NAMALWA (cell line): ENCODE measurements at regions not wholly inside any gene's neighbourhood (a gene's known extent, or its start where the extent isn't known, plus 50 kb on each side); places are given as distances from the start of the nearest gene placed in this dataset.
A peak's percentile ranks its signal among the peaks of the same experiment; 100 is the strongest.
"Not testable (repeated sequence)": the region's sequence is repeated elsewhere in the genome, so short reads cannot be mapped to it uniquely, and the experiment has no call there.

Source experiments
- DNase-seq: peaks from one replicate; pipeline ENCODE4 v3.0.0-alpha.2; 2015; ENCODE audit warnings: low spot score

DNA sequence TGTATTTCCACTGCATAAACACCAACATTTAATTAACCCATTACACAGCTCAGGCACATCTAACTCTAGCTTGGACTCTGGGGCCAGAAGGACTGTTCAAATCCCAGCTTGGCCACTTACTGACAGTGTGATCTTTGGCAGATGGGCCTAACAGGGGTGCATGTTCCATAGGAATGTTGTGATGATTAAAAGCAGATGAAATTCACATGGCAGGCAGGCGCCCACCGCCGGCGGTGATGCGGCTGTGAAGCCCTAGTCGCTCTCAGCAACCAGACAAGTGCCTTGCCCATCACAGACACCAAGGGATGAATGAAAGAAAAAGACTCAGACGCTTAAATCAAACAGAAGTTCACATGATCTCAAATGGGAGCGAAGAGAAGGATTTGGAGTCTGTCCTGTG is 84.6 kb upstream of the WSB1 start:
- no peak for DNase-seq

DNA sequence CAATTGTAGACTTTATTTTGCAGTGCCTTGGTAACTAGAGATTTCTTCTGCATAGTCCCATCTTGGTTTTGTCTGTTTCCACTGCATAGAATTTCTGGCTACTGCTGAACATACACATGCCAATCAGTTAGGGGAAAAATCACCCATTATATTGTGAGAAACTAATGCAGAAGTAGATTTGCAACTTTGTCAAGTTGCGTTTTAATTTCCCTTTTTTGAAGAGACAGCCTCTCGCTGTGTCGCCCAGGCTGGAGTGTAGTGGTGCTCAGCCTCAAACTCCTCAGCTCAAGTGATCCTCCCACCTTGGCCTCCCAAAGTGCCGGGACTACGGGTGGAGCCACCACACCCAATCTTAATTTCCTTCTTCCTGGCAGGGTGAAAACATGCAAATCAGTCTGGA is 83.1 kb upstream of the WSB1 start:
- not testable (repeated sequence) for DNase-seq

DNA sequence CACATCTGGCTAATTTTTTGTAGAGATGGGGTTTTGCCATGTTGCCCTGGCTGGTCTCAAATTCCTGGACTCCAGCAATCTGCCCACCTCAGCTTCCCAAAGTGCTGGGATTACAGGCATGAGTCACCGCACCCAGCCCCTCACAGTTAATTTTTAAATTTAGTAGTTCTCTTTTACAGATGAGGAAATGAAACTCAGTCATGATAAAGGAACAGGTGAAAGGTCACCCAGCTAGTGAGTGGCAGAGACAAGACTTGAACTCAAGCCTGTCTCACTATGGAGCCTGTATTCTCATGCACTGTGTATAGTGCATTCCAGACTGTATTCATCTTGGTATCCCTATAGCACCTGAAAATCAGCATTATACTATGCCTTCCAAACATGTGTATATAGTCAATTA is 77.1 kb upstream of the WSB1 start:
- peak; percentile 53 for DNase-seq

DNA sequence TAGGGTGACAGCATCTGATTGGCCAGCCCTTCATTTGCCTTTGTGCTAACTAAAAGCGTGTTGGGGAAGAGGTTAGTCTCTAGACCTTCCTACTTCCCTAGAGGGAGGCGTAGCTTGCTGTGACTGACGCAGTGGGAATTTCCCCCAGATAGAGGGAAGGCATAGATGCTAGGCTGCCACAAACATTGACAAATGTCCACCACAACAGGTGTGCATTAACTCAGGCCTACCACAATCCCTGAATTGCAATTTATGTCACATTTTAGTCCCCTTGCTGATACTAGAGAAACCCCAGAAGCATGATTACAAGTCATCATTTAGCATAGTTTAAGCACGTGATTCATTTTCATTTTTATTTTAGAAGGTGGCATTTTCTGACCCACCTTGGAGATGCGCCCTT is 76.3 kb upstream of the WSB1 start:
- DNase-seq, result peak; percentile 72

DNA sequence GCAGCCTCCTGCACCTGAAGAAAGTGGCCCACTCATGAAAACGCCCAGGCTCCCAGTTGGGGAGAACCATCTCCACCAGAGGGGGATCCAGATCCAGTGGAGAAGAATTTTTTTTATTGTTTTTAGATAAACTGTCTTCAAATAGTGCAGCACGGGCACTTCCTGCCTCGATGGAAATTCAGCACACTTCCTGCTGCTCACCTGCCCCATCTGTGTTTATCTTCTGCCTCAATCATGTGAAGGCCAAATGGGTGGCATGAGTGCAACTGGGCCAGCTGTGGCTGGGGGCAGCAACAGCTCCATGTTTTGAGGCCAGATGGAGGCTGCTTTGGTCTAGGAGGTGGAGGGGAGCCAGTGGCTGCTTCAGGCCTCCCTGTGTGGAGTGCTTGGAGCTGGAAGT is 75.9 kb upstream of the WSB1 start:
- peak; percentile 26 for DNase-seq

DNA sequence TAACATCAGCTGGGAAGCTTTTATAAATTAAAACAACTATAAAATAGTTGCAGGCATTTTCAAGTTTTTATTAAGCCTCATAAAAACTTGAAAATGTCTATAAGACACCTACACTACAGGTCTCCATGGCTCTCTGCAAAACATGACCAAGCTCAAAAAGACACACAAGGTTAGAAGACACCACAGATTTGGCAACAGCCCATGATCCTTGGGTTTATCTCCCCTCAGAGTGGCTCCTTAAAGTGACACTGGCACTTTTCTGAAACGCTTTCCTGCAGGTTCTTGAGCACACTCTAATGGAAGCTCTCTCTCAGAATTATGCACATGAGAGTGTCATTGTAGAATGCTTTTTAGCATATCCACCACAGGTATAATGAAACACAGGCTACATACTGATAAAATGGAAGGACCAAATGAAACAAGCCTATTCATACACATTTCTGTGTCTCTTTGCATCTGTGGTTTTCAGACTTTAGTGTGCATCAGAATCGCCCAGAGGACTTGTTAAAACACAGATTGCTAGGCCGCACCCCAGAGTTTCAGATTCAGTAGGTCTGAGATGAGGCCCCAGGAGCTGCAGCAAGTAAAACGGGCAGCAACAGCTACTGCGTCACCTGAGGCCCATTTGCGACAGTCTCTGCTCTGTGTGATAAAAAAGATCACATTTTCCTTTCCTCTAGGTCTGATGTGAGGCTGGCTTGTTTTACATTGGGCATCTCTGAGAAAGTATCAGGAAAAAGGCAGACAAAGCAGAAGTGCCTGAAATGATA is 75.0 kb upstream of the WSB1 start:
- no peak for DNase-seq

DNA sequence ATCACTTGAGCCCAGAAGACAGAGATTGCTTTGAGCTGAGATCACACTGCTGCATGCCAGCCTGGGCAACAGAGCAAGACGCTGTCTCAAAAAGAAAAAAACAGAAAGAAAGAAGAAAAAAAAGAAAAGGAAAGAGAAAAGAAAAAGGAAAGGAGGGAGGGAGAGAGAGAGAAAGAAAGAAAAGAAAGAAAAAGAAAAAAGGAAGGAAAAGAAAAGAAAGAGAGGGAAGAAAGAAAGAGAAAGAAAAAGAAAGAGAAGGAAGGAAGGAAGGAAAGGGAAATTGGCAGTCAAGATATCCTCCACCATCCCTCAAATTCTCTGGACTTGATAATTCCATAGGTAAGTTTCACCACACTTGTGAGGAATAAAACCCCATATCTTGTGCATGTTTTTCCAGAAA is 71.4 kb upstream of the WSB1 start:
- DNase-seq, result no peak

DNA sequence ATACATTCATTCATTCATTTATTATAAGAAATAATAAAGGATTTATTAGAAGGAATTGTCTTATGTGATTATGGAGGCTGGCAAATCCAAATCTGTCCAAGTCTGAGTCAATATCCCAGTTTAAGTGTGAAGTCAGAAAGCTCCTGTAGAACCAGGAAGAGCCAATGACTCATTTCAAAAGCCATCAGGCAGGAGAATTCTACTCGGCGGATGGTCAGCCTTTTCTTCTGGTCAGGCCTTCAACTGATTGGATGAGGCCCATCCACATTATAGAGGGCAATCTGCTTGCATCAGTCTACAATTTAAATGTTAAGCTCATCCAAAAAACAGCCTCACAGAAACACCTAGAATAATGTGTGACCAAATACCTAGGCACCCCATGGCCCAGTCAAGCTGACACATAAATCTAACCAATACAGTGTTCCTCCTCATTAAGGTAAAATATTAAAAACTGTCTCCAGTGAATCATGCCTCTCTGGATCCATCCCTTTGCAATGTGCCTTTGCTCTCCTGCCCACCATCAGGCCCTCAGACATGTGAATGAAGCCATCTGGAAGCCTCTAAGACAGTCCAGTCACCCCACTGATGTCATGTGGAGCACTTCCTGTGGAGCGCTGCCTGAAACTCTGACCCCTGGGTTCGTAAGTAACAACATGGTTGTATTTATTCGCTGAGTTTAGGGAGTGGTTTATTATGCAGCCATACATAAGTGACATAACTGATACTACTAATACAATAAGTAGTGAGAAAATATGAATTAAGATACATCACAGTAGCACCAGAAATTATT is 69.2 kb upstream of the WSB1 start:
- no peak for DNase-seq

DNA sequence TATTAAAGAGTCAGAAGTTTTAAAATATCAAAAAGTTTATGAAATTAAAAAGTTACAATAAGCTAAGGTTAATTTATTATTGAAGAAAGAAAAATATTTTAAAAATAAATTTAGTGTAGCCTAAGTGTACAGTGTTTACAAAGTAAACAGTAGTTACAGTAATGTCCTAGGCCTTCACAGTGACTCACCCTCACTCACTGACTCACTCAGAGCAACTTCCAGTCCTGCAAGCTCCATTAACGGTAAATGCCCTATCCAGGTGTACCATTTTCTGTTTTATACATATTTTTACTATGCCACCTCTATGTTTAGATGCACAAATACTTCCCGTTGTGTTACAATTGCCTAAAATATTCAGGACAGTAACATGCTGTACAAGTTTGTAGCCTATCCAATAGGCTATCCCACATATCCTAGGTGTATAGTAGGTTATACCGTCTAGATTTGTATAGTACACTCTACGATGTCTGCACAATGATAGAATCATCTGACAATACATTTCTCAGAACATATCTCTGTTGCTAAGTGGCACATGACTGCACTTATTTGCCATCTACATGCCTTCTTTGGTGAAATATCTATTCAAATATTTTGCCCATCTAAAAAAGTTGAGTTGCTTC is 67.2 kb upstream of the WSB1 start:
- DNase-seq, result no peak

DNA sequence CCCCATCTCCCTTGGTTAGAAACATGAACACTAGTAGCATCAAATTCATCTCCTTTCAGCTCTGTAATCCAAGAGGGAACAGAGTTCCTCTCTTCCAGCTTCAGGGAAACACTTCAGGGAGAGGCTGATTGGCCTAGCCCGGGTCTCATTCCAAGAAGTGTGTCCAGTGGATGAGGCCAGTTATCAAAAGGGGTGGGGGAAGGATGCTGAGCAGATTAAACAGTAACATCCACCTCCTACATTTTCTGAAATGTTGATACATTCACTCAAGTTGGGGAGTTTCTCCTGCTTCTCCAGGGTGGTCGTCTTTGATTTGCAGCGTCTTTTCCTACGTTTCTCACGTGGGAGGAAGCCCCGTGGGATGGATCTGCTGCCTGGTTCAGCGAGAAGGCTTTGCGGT is 62.9 kb upstream of the WSB1 start:
- no peak for DNase-seq

DNA sequence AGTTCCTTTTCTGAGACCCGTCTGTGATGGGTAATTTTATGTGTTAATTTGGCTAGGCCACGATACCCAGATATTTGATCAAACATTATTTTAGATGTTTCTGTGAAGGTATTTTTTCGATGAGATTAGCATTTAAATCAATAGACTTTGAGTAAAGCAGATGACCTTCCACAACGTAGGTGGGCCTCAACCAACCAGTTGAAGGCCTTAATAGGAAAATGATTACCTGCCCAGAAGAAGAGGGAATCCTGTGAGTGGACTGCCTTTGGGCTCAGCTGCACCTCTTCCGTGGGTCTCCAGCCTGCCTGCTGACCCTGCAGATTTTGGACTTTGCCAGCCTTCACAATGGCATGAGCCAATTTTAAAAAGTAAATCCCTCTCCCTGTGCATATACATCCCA is 61.6 kb upstream of the WSB1 start:
- DNase-seq, result no peak

DNA sequence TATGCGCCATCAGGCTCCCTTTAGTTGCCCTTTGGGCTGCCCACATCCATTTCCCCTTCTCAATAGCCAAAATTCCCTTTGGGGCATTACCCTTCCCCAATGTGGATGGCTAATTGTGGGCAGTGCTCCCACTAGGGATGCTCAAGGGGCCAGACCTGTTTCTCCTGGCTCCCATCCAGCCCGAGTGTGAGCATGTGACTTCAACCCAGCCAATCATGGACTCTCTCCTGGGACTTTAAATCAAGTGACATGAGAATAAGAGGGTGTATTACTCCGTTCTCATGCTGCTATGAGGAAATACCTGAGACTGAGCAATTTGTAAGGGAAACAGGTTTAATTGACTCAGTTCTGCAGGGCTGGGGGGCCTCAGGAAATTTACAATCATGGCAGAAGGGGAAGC is 60.9 kb upstream of the WSB1 start:
- no peak for DNase-seq

DNA sequence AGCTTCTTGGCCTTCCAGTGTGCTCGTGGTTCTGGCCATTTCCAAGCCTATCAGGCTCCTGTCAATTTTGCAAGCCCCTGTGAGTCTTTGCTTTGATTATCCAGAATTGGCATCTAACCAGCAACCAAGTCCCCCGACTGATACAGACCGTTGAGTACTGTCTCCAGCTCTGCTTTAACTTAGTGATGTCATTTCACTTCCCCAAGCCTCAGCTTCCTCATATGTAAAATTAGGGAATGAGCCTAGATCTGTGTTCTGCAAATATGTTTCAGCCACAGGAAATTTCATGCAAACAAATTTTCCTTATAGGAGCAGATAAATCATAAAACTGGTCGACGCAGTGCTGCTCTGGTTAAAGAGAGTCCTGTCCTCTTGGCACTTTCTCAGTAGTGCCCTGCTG is 60.1 kb upstream of the WSB1 start:
- DNase-seq, result no peak

DNA sequence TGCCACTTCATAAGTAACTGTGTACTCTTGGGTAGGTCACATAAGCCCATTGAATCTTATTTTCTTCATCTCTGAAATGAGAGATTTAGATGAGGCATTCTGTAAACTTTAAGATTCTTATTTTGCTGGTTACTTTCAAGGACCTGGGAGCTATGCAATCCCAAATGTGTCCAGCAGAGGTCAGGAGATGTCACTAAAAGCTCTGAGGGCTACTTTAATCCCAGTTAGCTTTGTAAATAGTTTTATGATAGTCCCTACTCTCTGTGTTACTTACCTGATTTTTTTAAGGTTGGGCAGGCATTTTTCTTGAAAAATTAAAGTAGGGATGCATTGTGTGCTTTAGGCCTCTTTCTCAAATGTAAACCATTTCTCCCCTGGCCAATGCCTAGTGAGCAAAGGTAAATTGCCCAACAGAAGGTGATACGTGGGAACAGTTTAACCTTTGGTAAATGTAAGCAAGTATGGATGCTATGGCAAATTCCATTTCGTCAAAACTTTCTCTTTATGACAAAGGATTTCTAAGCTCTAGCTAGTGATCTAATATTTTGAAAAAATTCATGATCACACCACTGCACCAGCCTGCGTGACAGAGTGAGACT is 57.1 kb upstream of the WSB1 start:
- peak; percentile 82 for DNase-seq

DNA sequence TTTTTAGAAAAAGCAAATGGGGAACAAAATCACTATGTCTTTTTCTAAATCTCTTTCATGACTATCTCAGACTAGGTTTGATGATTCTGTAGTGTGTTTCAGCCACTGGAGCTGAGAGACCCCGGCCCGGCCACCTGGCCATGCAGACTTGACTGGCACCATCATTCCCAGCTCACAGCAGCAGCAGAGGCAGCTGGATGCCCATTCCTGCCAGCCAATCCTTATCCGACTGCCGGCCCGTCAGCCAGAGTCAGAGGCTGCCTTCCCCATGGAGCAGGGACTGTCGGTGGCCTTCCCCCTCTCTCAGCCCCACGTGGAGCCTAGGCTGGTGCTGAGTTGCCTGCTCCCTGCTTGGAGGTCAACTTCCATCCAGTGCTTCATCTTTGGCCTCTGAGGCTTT is 56.0 kb upstream of the WSB1 start:
- DNase-seq, result no peak

DNA sequence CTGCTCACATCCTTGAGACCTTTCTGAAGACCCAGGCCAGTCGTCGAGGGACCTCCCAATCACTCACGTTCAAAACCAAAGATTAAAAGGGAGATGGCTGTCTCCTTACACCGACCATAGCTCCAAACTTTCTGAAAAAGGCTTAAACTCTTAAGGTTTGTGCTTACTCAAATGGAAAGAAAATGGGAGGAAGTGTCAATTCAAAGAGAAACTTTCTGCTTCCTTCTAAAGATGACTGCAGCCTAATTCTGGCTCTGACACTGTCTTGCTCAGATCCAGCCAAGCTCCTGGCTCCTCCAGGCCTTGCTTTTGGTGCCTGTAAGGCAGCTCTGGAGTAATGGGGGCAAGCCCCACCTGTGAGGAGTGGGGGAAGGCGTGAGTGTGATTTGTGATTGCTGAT is 54.9 kb upstream of the WSB1 start:
- DNase-seq, result no peak

DNA sequence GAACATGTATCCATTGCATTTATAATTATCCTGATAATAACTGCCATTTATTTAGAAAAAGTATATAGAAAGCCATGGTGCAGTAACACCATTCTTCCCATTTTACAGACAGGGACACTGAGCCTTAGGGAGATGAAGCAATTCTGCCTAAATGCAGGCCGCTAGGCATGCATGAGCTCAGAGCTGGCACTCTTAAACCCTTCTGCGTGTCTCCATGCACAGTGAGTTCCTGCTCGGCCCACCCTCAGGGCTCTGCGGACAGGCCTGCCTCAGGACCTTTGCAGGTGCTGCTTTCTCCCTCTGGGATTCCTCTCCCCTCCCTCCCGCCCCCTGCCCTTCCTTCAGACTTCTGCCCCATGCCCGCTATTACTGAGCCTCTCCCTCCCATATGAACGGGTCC is 54.3 kb upstream of the WSB1 start:
- no peak for DNase-seq

DNA sequence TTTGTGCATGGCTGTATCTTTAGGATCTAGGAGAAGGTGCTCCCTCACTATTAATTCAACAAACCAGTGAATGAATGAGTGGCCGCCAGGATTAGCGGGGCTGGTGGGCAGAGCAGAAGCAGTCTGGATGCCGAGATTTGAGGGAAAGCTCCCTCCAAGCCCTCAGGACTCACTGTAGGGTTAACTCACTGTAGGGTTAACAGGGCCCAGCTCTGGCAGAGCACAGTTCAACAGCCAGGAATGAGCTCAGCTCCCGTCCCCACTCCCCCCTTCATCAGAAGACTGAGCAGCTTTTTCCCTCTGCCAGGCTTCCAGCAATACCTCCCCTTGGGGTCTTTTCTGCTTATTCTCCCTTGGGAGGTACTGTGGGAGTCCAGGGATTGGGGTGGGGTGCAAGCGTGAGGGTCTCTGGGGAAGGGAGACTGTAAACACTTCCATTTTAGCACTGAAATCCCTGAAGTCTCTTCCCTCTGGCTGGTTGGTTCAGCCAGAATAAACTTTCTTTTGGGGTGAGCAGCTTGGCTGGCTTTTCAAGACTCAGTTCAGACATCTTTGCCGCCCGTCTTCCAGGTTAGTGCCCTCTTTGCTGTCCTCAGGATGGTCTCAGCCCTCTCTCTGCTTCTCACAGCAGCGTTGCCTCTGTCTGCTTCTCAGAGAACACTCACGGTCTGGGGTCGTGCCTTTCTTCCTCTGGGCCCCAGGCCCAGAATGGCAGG is 53.7 kb upstream of the WSB1 start:
- DNase-seq, result no peak

DNA sequence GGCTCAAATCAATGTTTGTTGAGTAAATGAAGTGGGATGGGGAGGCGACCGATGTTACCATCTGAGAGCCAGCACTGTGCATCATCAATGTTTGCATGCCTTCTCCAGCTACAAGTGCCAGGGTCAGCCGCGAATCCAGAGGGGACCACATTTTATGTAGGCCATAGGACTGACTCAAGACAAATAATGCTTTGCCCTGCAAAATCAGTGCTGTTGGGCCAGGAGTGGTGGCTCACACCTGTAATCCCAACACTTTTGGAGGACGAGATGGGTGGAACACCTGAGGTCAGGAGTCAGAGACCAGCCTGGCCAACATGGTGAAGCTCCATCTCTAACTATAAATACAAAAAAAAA is 53.1 kb upstream of the WSB1 start:
- DNase-seq, result no peak

DNA sequence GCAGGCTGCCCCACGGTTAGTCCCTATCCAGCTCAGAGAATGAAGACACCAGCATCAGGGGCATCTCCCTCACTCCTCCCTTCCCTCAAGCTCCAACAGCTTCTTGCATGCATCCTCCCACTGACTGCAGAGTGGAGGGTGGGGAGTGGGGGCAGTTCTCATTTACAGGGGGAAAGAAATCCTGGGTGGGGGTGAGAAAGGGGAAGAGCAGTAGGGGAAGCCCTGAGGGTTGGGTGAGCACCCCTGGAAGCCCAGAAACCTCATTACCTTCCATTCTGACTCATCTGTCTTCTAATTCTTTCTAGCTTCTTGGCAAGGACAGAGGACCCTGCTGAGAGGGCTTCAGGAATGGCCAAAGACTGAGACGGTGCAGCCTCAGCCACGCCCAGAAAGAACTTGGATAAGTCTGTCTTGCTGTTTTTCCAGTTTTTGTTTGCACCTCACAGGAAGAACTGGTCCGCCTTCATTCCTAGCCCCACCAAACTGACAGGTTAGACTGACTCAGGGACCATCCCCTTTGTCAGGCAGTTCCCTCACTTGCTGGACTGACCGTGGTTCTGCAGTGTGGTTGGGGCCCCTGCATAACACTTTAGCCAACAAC is 52.5 kb upstream of the WSB1 start:
- DNase-seq, result no peak

DNA sequence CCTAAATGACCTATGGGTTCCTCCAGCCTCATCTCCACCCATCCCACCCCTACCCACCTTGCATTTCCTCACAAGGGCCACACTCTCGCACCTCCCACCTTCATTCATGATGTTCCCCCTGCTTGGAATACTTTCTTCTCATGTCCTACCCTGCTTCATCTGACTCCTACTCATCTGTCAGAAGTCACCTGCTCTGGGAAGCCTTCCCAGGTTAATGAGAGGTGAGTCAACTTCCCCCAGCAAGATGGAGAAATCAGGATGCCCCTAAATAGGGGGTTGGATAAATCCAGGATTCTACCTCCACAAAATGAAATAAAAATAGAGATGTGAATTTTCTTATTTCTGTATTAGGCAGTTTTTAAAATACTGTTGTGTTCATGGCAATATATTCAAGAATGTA is 51.0 kb upstream of the WSB1 start:
- no peak for DNase-seq

DNA sequence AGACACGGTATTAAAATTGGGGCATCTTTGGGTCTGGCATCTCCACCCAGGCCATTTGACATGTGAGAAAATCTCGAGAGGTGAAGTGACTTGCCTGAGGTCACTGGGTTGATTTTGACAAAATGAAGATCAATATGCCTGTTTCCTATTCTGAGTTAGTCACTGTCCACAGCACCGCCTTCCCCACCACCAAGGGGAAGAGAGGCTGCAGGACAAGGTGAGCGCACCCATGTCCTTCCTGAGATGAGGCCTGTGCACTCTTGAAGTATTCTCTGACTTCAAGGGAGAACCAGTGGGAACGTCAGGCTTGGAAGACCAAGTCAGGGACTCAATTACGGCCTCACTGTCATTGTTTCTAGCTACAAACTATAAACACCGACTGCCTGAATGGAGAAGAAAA is 49.9 kb upstream of the WSB1 start:
- DNase-seq, result no peak
